ENCODE measurements at regions not wholly inside any gene's neighbourhood (a gene's known extent, or its start where the extent isn't known, plus 50 kb on each side); places are given as distances from the start of the nearest gene placed in this dataset.

DNA sequence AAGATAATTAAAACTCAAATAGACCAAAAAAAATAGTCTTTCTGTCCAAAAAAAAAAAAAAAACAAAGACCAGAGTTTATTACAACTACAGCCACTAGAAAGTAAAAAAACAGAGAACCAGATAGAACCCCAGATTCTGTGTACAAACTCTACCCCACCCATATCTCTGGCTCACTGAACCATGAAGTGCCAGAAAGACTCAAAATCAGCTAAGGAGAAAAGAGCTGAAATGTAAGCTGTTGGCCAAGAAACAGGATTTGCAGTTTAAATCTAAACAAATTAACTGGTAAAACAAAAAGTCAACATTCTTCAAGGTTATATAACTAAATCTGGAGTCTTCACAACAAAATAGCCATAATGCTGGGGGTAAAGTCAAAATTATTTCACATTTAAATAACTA is 278.9 kb downstream of the SEC16B start:
- no peaks in the 10 kb centered on the region for H3K4me1 Mint-ChIP-seq
- H4K20me1 ChIP-seq (ENCODE audit: control insufficient read depth, insufficient read depth, low read length, poor library complexity, severe bottlenecking): no peaks in the 10 kb centered on the region
- H3K27me3 Mint-ChIP-seq: peaks cover 3% of the 10 kb centered on the region
- ATAC-seq (ENCODE audit: low read depth) (no peak), DNase-seq (no peak)
- H2AFZ ChIP-seq (ENCODE audit: insufficient read depth, low read depth, low read length, poor library complexity, severe bottlenecking): no peak overlapping the region
- no peak overlapping the region for H3K9ac ChIP-seq (ENCODE audit: low read length)
- no peak overlapping the region for H3K4me2 ChIP-seq (replicated peaks; ENCODE audit: low read depth, low read length, poor library complexity, severe bottlenecking)
- no peak overlapping the region for H3K4me3 ChIP-seq (ENCODE audit: control extremely low read depth in 1 of 5, extremely low read depth in 1 of 5, insufficient read depth in 1 of 5, low read depth in 2 of 5, low read length in 4 of 5)
- H3K4me1 ChIP-seq (ENCODE audit: control insufficient read depth in 2 of 2, insufficient read depth in 2 of 2, low read length in 2 of 2): no peaks in the 10 kb centered on the region
- TF ChIP-seq, protein P1, sequence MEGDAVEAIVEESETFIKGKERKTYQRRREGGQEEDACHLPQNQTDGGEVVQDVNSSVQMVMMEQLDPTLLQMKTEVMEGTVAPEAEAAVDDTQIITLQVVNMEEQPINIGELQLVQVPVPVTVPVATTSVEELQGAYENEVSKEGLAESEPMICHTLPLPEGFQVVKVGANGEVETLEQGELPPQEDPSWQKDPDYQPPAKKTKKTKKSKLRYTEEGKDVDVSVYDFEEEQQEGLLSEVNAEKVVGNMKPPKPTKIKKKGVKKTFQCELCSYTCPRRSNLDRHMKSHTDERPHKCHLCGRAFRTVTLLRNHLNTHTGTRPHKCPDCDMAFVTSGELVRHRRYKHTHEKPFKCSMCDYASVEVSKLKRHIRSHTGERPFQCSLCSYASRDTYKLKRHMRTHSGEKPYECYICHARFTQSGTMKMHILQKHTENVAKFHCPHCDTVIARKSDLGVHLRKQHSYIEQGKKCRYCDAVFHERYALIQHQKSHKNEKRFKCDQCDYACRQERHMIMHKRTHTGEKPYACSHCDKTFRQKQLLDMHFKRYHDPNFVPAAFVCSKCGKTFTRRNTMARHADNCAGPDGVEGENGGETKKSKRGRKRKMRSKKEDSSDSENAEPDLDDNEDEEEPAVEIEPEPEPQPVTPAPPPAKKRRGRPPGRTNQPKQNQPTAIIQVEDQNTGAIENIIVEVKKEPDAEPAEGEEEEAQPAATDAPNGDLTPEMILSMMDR (IDR thresholded peaks at IDR 0.05): no peak
- TF ChIP-seq EZH2 (IDR thresholded peaks at IDR 0.05; ENCODE audit: borderline replicate concordance, insufficient read depth, low read depth, low read length, poor library complexity, severe bottlenecking): no peak
- H3K79me2 ChIP-seq (ENCODE audit: control insufficient read depth, insufficient read depth, low read length): no peaks in the 10 kb centered on the region
- ChIA-PET CTCF (no interaction called here), POLR2A (no interaction called here)
- H3K27ac Mint-ChIP-seq: no peak overlapping the region
- no peak overlapping the region for H3K27ac ChIP-seq (ENCODE audit: low read length in 2 of 2)
- intact Hi-C loops (cut with micrococcal nuclease): no loop called here
- H3K27me3 ChIP-seq (replicated peaks in 1 of 4; ENCODE audit: control extremely low read depth in 1 of 4, control insufficient read depth in 3 of 4, insufficient read depth in 4 of 4, low read length in 3 of 4): no peaks in the 10 kb centered on the region
- H3K9me3 Mint-ChIP-seq (ENCODE audit: insufficient read depth): no peaks in the 10 kb centered on the region
- no peak overlapping the region for H3K4me3 Mint-ChIP-seq
- no peaks in the 10 kb centered on the region for H3K36me3 ChIP-seq (replicated peaks in 1 of 2; ENCODE audit: control extremely low read depth in 1 of 2, control insufficient read depth in 1 of 2, extremely low read depth in 1 of 2, insufficient read depth in 2 of 2, low read length in 1 of 2)
- peaks cover 0 to 5% (median 0%) of the 10 kb centered on the region in 3 donors for H3K9me3 ChIP-seq (ENCODE audit: control extremely low read depth in 1 of 3, control insufficient read depth in 2 of 3, insufficient read depth in 1 of 3, low read length in 2 of 3)

- Mint-ChIP-seq H3K4me1 (no peaks in the 10 kb centered on the region), H3K27ac (no peak overlapping the region), H3K27me3 (peaks cover 3% of the 10 kb centered on the region), H3K4me3 (no peak overlapping the region), H3K9me3 (ENCODE audit: insufficient read depth) (no peaks in the 10 kb centered on the region)
- H4K20me1 ChIP-seq (ENCODE audit: control insufficient read depth, insufficient read depth, low read length, poor library complexity, severe bottlenecking): no peaks in the 10 kb centered on the region
- no peak overlapping the region for H2AFZ ChIP-seq (ENCODE audit: insufficient read depth, low read depth, low read length, poor library complexity, severe bottlenecking)
- intact Hi-C loops (cut with micrococcal nuclease): no loop called here
- no peak overlapping the region for H3K4me3 ChIP-seq (ENCODE audit: control extremely low read depth in 1 of 5, extremely low read depth in 1 of 5, insufficient read depth in 1 of 5, low read depth in 2 of 5, low read length in 4 of 5)
- ATAC-seq (ENCODE audit: low read depth): no peak
- TF ChIP-seq, protein P1 (IDR thresholded peaks at IDR 0.05): no peak
- TF ChIP-seq EZH2 (IDR thresholded peaks at IDR 0.05; ENCODE audit: borderline replicate concordance, insufficient read depth, low read depth, low read length, poor library complexity, severe bottlenecking): no peak
- DNase-seq: no peak
- H3K4me2 ChIP-seq (replicated peaks; ENCODE audit: low read depth, low read length, poor library complexity, severe bottlenecking): no peak overlapping the region
- H3K27ac ChIP-seq (ENCODE audit: low read length in 2 of 2): no peak overlapping the region
- H3K79me2 ChIP-seq (ENCODE audit: control insufficient read depth, insufficient read depth, low read length): no peaks in the 10 kb centered on the region
- no peaks in the 10 kb centered on the region for H3K4me1 ChIP-seq (ENCODE audit: control insufficient read depth in 2 of 2, insufficient read depth in 2 of 2, low read length in 2 of 2)
- no peaks in the 10 kb centered on the region for H3K36me3 ChIP-seq (replicated peaks in 1 of 2; ENCODE audit: control extremely low read depth in 1 of 2, control insufficient read depth in 1 of 2, extremely low read depth in 1 of 2, insufficient read depth in 2 of 2, low read length in 1 of 2)
- 54% methylated on average over 3 of the region's 3 CpGs for WGBS (ENCODE audit: insufficient coverage)
- ChIA-PET POLR2A (no interaction called here), CTCF (no interaction called here)
- no peak overlapping the region for H3K9ac ChIP-seq (ENCODE audit: low read length)
- H3K27me3 ChIP-seq (replicated peaks in 1 of 4; ENCODE audit: control extremely low read depth in 1 of 4, control insufficient read depth in 3 of 4, insufficient read depth in 4 of 4, low read length in 3 of 4): no peaks in the 10 kb centered on the region
- no peaks in the 10 kb centered on the region for H3K9me3 ChIP-seq (ENCODE audit: control extremely low read depth in 1 of 3, control insufficient read depth in 2 of 3, insufficient read depth in 1 of 3, low read length in 2 of 3)
These were observed 282.3 kb downstream of the SEC16B start for GRCh38 chr1:177687544-177687943.

All from B cell (primary cell).